ENCODE measurements at regions not wholly inside any gene's neighbourhood (a gene's known extent, or its start where the extent isn't known, plus 50 kb on each side); places are given as distances from the start of the nearest gene placed in this dataset.

DNA sequence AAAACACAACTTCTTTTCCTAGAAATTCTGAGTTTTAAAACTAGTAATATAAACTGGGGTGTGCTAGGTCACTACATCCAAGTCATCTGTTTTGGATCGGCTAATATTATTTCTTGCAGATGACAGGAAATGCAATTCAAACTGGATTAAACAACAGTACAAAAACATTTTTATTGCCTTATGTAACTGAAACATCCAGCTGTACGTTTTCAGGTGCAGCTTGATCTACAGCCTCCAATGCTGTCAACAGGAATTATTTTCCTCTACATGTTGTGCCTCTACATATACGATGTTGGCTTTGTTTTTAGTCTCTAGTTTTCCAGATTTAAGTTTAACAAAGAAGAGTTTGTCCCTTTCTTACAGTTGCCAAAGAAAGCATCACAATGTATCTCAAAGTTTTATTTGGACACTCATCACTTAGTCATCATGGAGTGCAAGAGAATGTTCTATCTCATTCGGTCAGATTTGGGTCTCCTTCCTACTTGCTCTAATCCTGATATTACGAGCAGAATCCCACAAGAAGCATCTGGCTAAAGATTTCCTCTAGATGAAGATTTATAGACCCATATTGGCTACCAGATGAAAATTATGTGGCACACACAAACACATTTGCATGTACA is 326.7 kb downstream of the SLC6A15 start:
- no peak for TF ChIP-seq EZH2phosphoT487 (IDR thresholded peaks at IDR 0.05)
- TF ChIP-seq, protein P1, sequence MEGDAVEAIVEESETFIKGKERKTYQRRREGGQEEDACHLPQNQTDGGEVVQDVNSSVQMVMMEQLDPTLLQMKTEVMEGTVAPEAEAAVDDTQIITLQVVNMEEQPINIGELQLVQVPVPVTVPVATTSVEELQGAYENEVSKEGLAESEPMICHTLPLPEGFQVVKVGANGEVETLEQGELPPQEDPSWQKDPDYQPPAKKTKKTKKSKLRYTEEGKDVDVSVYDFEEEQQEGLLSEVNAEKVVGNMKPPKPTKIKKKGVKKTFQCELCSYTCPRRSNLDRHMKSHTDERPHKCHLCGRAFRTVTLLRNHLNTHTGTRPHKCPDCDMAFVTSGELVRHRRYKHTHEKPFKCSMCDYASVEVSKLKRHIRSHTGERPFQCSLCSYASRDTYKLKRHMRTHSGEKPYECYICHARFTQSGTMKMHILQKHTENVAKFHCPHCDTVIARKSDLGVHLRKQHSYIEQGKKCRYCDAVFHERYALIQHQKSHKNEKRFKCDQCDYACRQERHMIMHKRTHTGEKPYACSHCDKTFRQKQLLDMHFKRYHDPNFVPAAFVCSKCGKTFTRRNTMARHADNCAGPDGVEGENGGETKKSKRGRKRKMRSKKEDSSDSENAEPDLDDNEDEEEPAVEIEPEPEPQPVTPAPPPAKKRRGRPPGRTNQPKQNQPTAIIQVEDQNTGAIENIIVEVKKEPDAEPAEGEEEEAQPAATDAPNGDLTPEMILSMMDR (IDR thresholded peaks at IDR 0.05) = no peak
- no peak for TF ChIP-seq EZH2 (IDR thresholded peaks at IDR 0.05)

Data from neural progenitor cell (in vitro differentiated cells).